Activated CD8-positive, alpha-beta memory T cell treated with anti-CD3 and anti-CD28 coated beads, Interleukin-2, amount 10 ng/mL, durations not matched to agents 7 days and 5 days (primary cell): ENCODE measurements at regions not wholly inside any gene's neighbourhood (a gene's known extent, or its start where the extent isn't known, plus 50 kb on each side); places are given as distances from the start of the nearest gene placed in this dataset.
"Not testable (repeated sequence)": the region's sequence is repeated elsewhere in the genome, so short reads cannot be mapped to it uniquely, and the experiment has no call there.

Experiments
- ATAC-seq: fragments of 150-1000 bp; cut with Tn5 transposase; one replicate; pipeline ENCODE4 v1.10.0; 2021; ENCODE audit warnings: moderate library complexity
- CTCF ChIA-PET: fragments of 350-600 bp; sonication (Branson Sonifier 250); formaldehyde crosslinking; loops from one replicate; lab custom pipeline; 2021; ENCODE audit warnings: antibody characterized with exemption; lab: Charles Lee
- DNase-seq: peaks from one replicate; pipeline ENCODE4 v3.0.0-alpha.2; 2020
- H3K27ac Mint-ChIP-seq: one replicate; pipeline ENCODE4 v1.8.0; 2021; ENCODE audit warnings: mild to moderate bottlenecking, mixed read lengths
- H3K27me3 Mint-ChIP-seq: one replicate; pipeline ENCODE4 v1.8.0; 2021; ENCODE audit warnings: mixed read lengths
- H3K36me3 Mint-ChIP-seq: one replicate; pipeline ENCODE4 v1.8.0; 2021; ENCODE audit warnings: mild to moderate bottlenecking, mixed read lengths
- H3K4me1 Mint-ChIP-seq: one replicate; pipeline ENCODE4 v1.8.0; 2021; ENCODE audit warnings: mixed read lengths
- H3K4me3 Mint-ChIP-seq: one replicate; pipeline ENCODE4 v1.8.0; 2021; ENCODE audit warnings: mild to moderate bottlenecking, moderate library complexity, mixed read lengths
- H3K9me3 Mint-ChIP-seq: one replicate; pipeline ENCODE4 v1.8.0; 2022; ENCODE audit warnings: low read depth, mixed read lengths

GRCh38 chr17:71780596-71780995 is 340.2 kb upstream of the SOX9 start:
- ATAC-seq (no peak), DNase-seq (no peak)
- no peaks in the 10 kb centered on the region for H3K27me3 Mint-ChIP-seq
- H3K4me3 Mint-ChIP-seq = no peak overlapping the region
- peaks cover 10% of the 10 kb centered on the region for H3K9me3 Mint-ChIP-seq
- H3K4me1 Mint-ChIP-seq = no peaks in the 10 kb centered on the region
- CTCF ChIA-PET = no interaction called here
- no peaks in the 10 kb centered on the region for H3K36me3 Mint-ChIP-seq
- H3K27ac Mint-ChIP-seq = no peak overlapping the region

GRCh38 chr17:71782021-71782420 is 338.8 kb upstream of the SOX9 start:
- H3K36me3 Mint-ChIP-seq, ATAC-seq: not testable (repeated sequence)

GRCh38 chr17:71790791-71791190 is 330.0 kb upstream of the SOX9 start:
- CTCF ChIA-PET = no interaction called here
- H3K4me3 Mint-ChIP-seq = no peak overlapping the region
- no peak overlapping the region for H3K27ac Mint-ChIP-seq
- no peaks in the 10 kb centered on the region for H3K36me3 Mint-ChIP-seq
- no peaks in the 10 kb centered on the region for H3K27me3 Mint-ChIP-seq
- ATAC-seq = no peak
- H3K4me1 Mint-ChIP-seq = no peaks in the 10 kb centered on the region
- peaks cover 6% of the 10 kb centered on the region for H3K9me3 Mint-ChIP-seq
- no peak for DNase-seq

More at GRCh38 chr17:71782021-71782420, 338.8 kb upstream of the SOX9 start:
- CTCF ChIA-PET = interaction anchor here (0.6 kb wide), 1 partner anchor 53 kb away, joined by 3 read pairs; no protein-coding TSS in a partner anchor
- H3K27me3 Mint-ChIP-seq, H3K27ac Mint-ChIP-seq, DNase-seq, H3K4me3 Mint-ChIP-seq, H3K4me1 Mint-ChIP-seq: not testable (repeated sequence)
- H3K9me3 Mint-ChIP-seq = peaks cover 12% of the 10 kb centered on the region

GRCh38 chr17:71791311-71791710 is 329.5 kb upstream of the SOX9 start:
- no peak overlapping the region for H3K4me3 Mint-ChIP-seq
- no peaks in the 10 kb centered on the region for H3K36me3 Mint-ChIP-seq
- ATAC-seq = no peak
- H3K4me1 Mint-ChIP-seq = no peaks in the 10 kb centered on the region
- CTCF ChIA-PET = no interaction called here
- DNase-seq = no peak
- H3K27ac Mint-ChIP-seq = no peak overlapping the region
- H3K9me3 Mint-ChIP-seq = peaks cover 7% of the 10 kb centered on the region
- H3K27me3 Mint-ChIP-seq = no peaks in the 10 kb centered on the region

GRCh38 chr17:71792966-71793365 is 327.9 kb upstream of the SOX9 start:
- H3K4me1 Mint-ChIP-seq = no peaks in the 10 kb centered on the region
- H3K4me3 Mint-ChIP-seq = no peak overlapping the region
- H3K36me3 Mint-ChIP-seq = no peaks in the 10 kb centered on the region
- no peak for ATAC-seq
- no peaks in the 10 kb centered on the region for H3K27me3 Mint-ChIP-seq
- no peak for DNase-seq
- peaks cover 5% of the 10 kb centered on the region for H3K9me3 Mint-ChIP-seq
- CTCF ChIA-PET = no interaction called here
- no peak overlapping the region for H3K27ac Mint-ChIP-seq

- ATAC-seq (no peak), DNase-seq (no peak)
- H3K27ac Mint-ChIP-seq = no peak overlapping the region
- H3K4me3 Mint-ChIP-seq = no peak overlapping the region
- CTCF ChIA-PET = no interaction called here
- peaks cover 5% of the 10 kb centered on the region for H3K9me3 Mint-ChIP-seq
- no peaks in the 10 kb centered on the region for H3K36me3 Mint-ChIP-seq
- H3K27me3 Mint-ChIP-seq = no peaks in the 10 kb centered on the region
- H3K4me1 Mint-ChIP-seq = no peaks in the 10 kb centered on the region
Observed at GRCh38 chr17:71793518-71793917, 327.3 kb upstream of the SOX9 start.

GRCh38 chr17:71798701-71799100 is 322.1 kb upstream of the SOX9 start:
- H3K27ac Mint-ChIP-seq = no peak overlapping the region
- no peak overlapping the region for H3K4me3 Mint-ChIP-seq
- no peaks in the 10 kb centered on the region for H3K36me3 Mint-ChIP-seq
- ATAC-seq (no peak), DNase-seq (no peak)
- H3K27me3 Mint-ChIP-seq = no peaks in the 10 kb centered on the region
- no peaks in the 10 kb centered on the region for H3K4me1 Mint-ChIP-seq
- peaks cover 5% of the 10 kb centered on the region for H3K9me3 Mint-ChIP-seq
- CTCF ChIA-PET = no interaction called here

- Mint-ChIP-seq H3K27me3 (no peaks in the 10 kb centered on the region), H3K4me1 (no peaks in the 10 kb centered on the region), H3K27ac (no peak overlapping the region), H3K4me3 (no peak overlapping the region), H3K9me3 (peaks cover 5% of the 10 kb centered on the region), H3K36me3 (no peaks in the 10 kb centered on the region)
- ATAC-seq (no peak), DNase-seq (no peak)
- CTCF ChIA-PET = no interaction called here
Observed at GRCh38 chr17:71799657-71800056, 321.2 kb upstream of the SOX9 start.

- H3K36me3 Mint-ChIP-seq = no peaks in the 10 kb centered on the region
Observed at GRCh38 chr17:71801301-71801700, 319.5 kb upstream of the SOX9 start.

GRCh38 chr17:71802663-71803062 is 318.2 kb upstream of the SOX9 start:
- H3K27ac Mint-ChIP-seq = no peak overlapping the region
- no peak for DNase-seq
- no peak overlapping the region for H3K4me3 Mint-ChIP-seq
- no peaks in the 10 kb centered on the region for H3K36me3 Mint-ChIP-seq
- H3K27me3 Mint-ChIP-seq = no peaks in the 10 kb centered on the region
- CTCF ChIA-PET = no interaction called here
- H3K4me1 Mint-ChIP-seq = no peaks in the 10 kb centered on the region
- peaks cover 5% of the 10 kb centered on the region for H3K9me3 Mint-ChIP-seq
- ATAC-seq = no peak

More at GRCh38 chr17:71801301-71801700, 319.5 kb upstream of the SOX9 start:
- DNase-seq (no peak), ATAC-seq (no peak)
- Mint-ChIP-seq H3K27me3 (no peaks in the 10 kb centered on the region), H3K4me3 (no peak overlapping the region), H3K9me3 (peaks cover 6% of the 10 kb centered on the region), H3K27ac (no peak overlapping the region), H3K4me1 (no peaks in the 10 kb centered on the region)
- CTCF ChIA-PET = interaction anchor here (0.6 kb wide), 1 partner anchor 1851 kb away, joined by 3 read pairs; no protein-coding TSS in a partner anchor

GRCh38 chr17:71803656-71804284 is 317.1 kb upstream of the SOX9 start:
- Mint-ChIP-seq H3K9me3 (peaks cover 7% of the 10 kb centered on the region), H3K36me3 (no peaks in the 10 kb centered on the region), H3K27ac (no peak overlapping the region), H3K4me1 (no peaks in the 10 kb centered on the region), H3K4me3 (no peak overlapping the region), H3K27me3 (no peaks in the 10 kb centered on the region)
- ATAC-seq = no peak
- CTCF ChIA-PET = no interaction called here
- no peak for DNase-seq

- Mint-ChIP-seq H3K27me3 (no peaks in the 10 kb centered on the region), H3K4me3 (no peak overlapping the region), H3K9me3 (peaks cover 12% of the 10 kb centered on the region), H3K36me3 (no peaks in the 10 kb centered on the region), H3K27ac (no peak overlapping the region), H3K4me1 (no peaks in the 10 kb centered on the region)
- DNase-seq (no peak), ATAC-seq (no peak)
- CTCF ChIA-PET = no interaction called here
Observed at GRCh38 chr17:71809537-71809936, 311.3 kb upstream of the SOX9 start.

- CTCF ChIA-PET, H3K36me3 Mint-ChIP-seq, ATAC-seq, H3K27ac Mint-ChIP-seq, H3K9me3 Mint-ChIP-seq, H3K4me3 Mint-ChIP-seq, H3K4me1 Mint-ChIP-seq, H3K27me3 Mint-ChIP-seq, DNase-seq: not testable (repeated sequence)
Observed at GRCh38 chr17:71813861-71814260, 307.0 kb upstream of the SOX9 start.

- Mint-ChIP-seq H3K9me3 (peaks cover 2% of the 10 kb centered on the region), H3K4me1 (no peaks in the 10 kb centered on the region), H3K36me3 (no peaks in the 10 kb centered on the region), H3K27ac (no peak overlapping the region), H3K4me3 (no peak overlapping the region), H3K27me3 (no peaks in the 10 kb centered on the region)
- CTCF ChIA-PET = no interaction called here
- DNase-seq = no peak
- ATAC-seq = no peak
Observed at GRCh38 chr17:71821511-71821910, 299.3 kb upstream of the SOX9 start.
